ENCODE measurements at regions not wholly inside any gene's neighbourhood (a gene's known extent, or its start where the extent isn't known, plus 50 kb on each side); places are given as distances from the start of the nearest gene placed in this dataset.

DNA sequence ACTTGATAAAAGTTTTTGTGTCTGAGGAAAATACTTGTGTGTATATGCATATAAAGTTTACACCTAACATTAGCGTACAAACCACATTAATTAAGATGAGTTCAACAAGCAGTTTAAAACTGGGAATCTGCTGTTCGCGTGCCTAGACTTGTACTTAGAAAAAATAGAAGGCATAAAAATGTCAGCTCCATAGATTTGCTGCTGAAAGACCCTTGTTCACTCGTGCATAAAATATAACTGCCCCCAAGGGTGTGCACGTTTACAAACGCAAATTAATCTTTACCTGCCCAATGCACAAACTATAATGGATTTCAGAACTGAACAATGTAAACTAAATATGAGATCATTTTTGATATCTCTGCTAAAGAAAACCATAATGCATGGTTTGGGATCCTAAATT is 392.3 kb upstream of the ADGRL2 start:
- H3K36me3 ChIP-seq (ENCODE audit: control insufficient read depth in 2 of 3, insufficient read depth in 3 of 3, low read length in 3 of 3) = no peaks in the 10 kb centered on the region
- H3K9ac ChIP-seq (ENCODE audit: low read length in 3 of 3) = no peak overlapping the region
- H3K4me3 ChIP-seq (ENCODE audit: low read length in 3 of 3) = no peak overlapping the region
- intact Hi-C loops (cut with DNase I) = no loop called here
- TF ChIP-seq, protein P1, sequence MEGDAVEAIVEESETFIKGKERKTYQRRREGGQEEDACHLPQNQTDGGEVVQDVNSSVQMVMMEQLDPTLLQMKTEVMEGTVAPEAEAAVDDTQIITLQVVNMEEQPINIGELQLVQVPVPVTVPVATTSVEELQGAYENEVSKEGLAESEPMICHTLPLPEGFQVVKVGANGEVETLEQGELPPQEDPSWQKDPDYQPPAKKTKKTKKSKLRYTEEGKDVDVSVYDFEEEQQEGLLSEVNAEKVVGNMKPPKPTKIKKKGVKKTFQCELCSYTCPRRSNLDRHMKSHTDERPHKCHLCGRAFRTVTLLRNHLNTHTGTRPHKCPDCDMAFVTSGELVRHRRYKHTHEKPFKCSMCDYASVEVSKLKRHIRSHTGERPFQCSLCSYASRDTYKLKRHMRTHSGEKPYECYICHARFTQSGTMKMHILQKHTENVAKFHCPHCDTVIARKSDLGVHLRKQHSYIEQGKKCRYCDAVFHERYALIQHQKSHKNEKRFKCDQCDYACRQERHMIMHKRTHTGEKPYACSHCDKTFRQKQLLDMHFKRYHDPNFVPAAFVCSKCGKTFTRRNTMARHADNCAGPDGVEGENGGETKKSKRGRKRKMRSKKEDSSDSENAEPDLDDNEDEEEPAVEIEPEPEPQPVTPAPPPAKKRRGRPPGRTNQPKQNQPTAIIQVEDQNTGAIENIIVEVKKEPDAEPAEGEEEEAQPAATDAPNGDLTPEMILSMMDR (IDR thresholded peaks at IDR 0.05; ENCODE audit: borderline replicate concordance, extremely low read depth, insufficient read depth) = no peak
- no peaks in the 10 kb centered on the region for H3K4me1 ChIP-seq (ENCODE audit: control insufficient read depth in 2 of 3, insufficient read depth in 2 of 3, low read depth in 1 of 3, low read length in 3 of 3)
- no peaks in the 10 kb centered on the region for H3K27me3 ChIP-seq (ENCODE audit: control insufficient read depth, insufficient read depth, low read length)
- H3K9me3 ChIP-seq (ENCODE audit: control insufficient read depth in 2 of 3, insufficient read depth in 1 of 3, low read length in 3 of 3) = no peaks in the 10 kb centered on the region
- H3K27ac ChIP-seq (ENCODE audit: low read depth in 2 of 2, low read length in 2 of 2) = no peak overlapping the region
- FAIRE-seq (no peak), DNase-seq (no peak)

DNA sequence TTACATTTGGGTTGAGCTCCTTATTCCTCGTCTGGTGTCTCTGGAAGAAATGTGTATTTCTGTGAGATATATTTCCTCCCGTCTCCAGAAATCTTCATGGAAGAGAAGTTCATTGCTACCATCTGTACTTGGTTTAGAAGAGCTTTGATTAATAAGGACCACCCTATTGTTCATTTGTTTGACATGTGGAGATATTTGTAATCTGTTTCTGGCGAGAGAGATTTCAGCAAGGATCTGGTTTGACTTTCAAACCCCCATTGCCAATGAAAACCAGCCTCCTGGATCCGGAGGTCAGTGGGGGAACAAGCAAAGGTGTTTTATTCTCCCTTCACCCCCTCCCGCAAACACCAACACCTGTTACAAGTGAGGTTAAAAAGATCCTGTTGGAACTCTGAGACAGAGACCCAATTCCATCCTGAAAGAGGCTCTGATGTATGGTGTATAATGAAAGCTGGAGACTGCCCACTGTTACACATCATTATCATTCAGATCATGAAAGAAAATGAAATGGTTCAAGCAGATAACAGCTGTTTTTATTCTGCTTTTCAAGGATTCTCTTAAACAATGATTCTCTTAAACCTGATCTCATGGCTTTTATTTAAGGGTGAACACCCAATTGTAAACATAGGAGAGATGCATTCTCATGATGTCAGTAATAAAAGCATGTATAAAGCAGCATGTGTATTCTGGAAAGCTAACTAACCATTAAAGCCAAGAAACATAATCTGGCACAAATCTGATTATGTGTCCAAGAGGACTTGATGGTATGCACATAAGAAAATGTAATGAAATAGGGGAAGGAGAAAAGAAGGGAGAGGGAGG is 393.5 kb upstream of the ADGRL2 start:
- H3K9me3 ChIP-seq (ENCODE audit: control insufficient read depth in 2 of 3, insufficient read depth in 1 of 3, low read length in 3 of 3) = no peaks in the 10 kb centered on the region
- intact Hi-C loops (cut with DNase I) = no loop called here
- TF ChIP-seq, protein P1 (IDR thresholded peaks at IDR 0.05; ENCODE audit: borderline replicate concordance, extremely low read depth, insufficient read depth) = no peak
- H3K27ac ChIP-seq (ENCODE audit: low read depth in 2 of 2, low read length in 2 of 2) = no peak overlapping the region
- no peak for FAIRE-seq
- H3K9ac ChIP-seq (ENCODE audit: low read length in 3 of 3) = no peak overlapping the region
- no peaks in the 10 kb centered on the region for H3K4me1 ChIP-seq (ENCODE audit: control insufficient read depth in 2 of 3, insufficient read depth in 2 of 3, low read depth in 1 of 3, low read length in 3 of 3)
- no peaks in the 10 kb centered on the region for H3K27me3 ChIP-seq (ENCODE audit: control insufficient read depth, insufficient read depth, low read length)
- H3K36me3 ChIP-seq (ENCODE audit: control insufficient read depth in 2 of 3, insufficient read depth in 3 of 3, low read length in 3 of 3) = no peaks in the 10 kb centered on the region
- H3K4me3 ChIP-seq (ENCODE audit: low read length in 3 of 3) = no peak overlapping the region
- no peak for DNase-seq

DNA sequence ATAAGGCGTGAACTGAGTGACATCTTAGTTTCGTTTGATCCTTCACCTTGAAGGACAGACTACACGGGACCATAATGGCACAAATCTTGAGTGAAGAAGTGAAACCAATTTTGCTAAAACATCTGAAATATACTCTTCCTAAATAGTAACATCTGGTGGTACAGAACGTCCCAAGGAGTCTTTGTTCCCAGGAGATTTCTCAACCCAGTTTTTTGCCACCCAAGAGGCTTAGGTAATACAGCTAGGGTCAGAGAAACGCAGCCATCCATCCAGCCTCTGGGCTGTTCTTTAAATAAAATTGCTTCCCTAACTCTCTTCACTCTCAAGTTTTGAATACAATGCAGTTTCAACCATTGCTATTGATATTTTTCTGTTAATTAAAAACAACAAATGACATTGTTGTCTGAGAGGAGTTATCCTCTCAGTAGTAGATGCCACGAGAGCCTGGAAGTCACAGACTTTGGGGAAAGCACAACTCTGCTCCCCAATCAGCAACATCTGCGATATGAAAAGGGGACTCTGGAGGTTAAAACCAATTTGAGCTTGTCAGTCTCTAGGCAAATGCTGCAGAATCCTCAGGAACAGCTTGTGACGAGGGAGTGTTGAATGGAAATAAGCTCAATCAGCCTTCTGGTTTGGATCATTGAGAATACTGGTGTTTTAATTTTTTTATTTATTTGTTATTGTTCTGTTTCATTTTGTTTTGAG is 394.3 kb upstream of the ADGRL2 start:
- TF ChIP-seq, protein P1 (IDR thresholded peaks at IDR 0.05; ENCODE audit: borderline replicate concordance, extremely low read depth, insufficient read depth) = no peak
- no peaks in the 10 kb centered on the region for H3K36me3 ChIP-seq (ENCODE audit: control insufficient read depth in 2 of 3, insufficient read depth in 3 of 3, low read length in 3 of 3)
- no peaks in the 10 kb centered on the region for H3K4me1 ChIP-seq (ENCODE audit: control insufficient read depth in 2 of 3, insufficient read depth in 2 of 3, low read depth in 1 of 3, low read length in 3 of 3)
- no peak overlapping the region for H3K4me3 ChIP-seq (ENCODE audit: low read length in 3 of 3)
- H3K27ac ChIP-seq (ENCODE audit: low read depth in 2 of 2, low read length in 2 of 2) = no peak overlapping the region
- H3K9ac ChIP-seq (ENCODE audit: low read length in 3 of 3) = no peak overlapping the region
- H3K27me3 ChIP-seq (ENCODE audit: control insufficient read depth, insufficient read depth, low read length) = no peaks in the 10 kb centered on the region
- DNase-seq = no peak
- H3K9me3 ChIP-seq (ENCODE audit: control insufficient read depth in 2 of 3, insufficient read depth in 1 of 3, low read length in 3 of 3) = no peaks in the 10 kb centered on the region
- FAIRE-seq = no peak
- intact Hi-C loops (cut with DNase I) = no loop called here

All from kidney (tissue), 13 donors.